OCI-LY7 (cell line): ENCODE measurements at regions not wholly inside any gene's neighbourhood (a gene's known extent, or its start where the extent isn't known, plus 50 kb on each side); places are given as distances from the start of the nearest gene placed in this dataset.

ENCODE experiments used
- EZH2phosphoT487 ChIP-seq: fragments of 200-600 bp; sonication (generic); IDR thresholded peaks from 2 replicates; pipeline ENCODE4 v1.6.1; 2018; ENCODE audit warnings: low read depth, borderline replicate concordance, mild to moderate bottlenecking, mixed run types, antibody characterized with exemption, low read length, moderate library complexity, mixed read lengths
- TF ChIP-seq, protein P1 (sequence below): fragments of 200-600 bp; sonication (generic); conservative IDR thresholded peaks from 2 replicates; pipeline ENCODE4 v1.5.1; 2014; ENCODE audit warnings: mild to moderate bottlenecking, antibody characterized with exemption, low read length, moderate library complexity, mixed read lengths

DNA sequence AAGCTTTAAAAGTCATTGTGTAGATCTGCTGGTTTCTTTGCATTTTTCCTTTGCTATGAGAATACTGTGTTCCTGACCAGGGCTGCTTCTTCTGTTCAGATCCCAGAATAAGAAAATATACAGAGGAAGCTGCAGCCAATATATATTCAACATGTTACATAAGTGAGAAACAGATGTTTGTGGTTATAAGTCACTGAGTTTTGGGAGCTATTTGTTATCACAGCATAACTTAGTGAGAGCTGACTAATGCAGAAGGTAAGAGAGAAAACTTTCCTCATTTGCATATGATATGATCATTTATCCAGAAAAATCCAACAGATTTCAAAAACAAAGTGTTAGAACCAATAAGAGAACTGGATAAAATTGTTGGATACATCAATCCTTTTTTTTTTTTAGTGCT, 136.3 kb upstream of the NR3C1 start:
- TF ChIP-seq, protein P1, sequence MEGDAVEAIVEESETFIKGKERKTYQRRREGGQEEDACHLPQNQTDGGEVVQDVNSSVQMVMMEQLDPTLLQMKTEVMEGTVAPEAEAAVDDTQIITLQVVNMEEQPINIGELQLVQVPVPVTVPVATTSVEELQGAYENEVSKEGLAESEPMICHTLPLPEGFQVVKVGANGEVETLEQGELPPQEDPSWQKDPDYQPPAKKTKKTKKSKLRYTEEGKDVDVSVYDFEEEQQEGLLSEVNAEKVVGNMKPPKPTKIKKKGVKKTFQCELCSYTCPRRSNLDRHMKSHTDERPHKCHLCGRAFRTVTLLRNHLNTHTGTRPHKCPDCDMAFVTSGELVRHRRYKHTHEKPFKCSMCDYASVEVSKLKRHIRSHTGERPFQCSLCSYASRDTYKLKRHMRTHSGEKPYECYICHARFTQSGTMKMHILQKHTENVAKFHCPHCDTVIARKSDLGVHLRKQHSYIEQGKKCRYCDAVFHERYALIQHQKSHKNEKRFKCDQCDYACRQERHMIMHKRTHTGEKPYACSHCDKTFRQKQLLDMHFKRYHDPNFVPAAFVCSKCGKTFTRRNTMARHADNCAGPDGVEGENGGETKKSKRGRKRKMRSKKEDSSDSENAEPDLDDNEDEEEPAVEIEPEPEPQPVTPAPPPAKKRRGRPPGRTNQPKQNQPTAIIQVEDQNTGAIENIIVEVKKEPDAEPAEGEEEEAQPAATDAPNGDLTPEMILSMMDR = no peak
- no peak for TF ChIP-seq EZH2phosphoT487
